Thyroid gland (tissue), 4 donors: ENCODE measurements at regions not wholly inside any gene's neighbourhood (a gene's known extent, or its start where the extent isn't known, plus 50 kb on each side); places are given as distances from the start of the nearest gene placed in this dataset.

Experiments used
- POLR2A ChIP-seq, 2 donors: fragments of 450-650 bp; IDR thresholded peaks; one replicate each; pipeline ENCODE4 v1.6.1; 2017; ENCODE audit warnings: antibody characterized with exemption in 2 of 2, mild to moderate bottlenecking in 2 of 2, moderate library complexity in 1 of 2
- TF ChIP-seq, protein P1 (sequence below), 6 experiments: fragments of 200-600 bp in 3 of 6; fragments of 450-650 bp in 3 of 6; sonication (generic) in 3 of 6; IDR thresholded peaks; one replicate each; pipeline ENCODE4 v1.5.1; 2016 to 2019; ENCODE audit warnings: antibody characterized with exemption in 6 of 6, mild to moderate bottlenecking in 2 of 6, inconsistent platforms in 1 of 6, moderate library complexity in 1 of 6

DNA sequence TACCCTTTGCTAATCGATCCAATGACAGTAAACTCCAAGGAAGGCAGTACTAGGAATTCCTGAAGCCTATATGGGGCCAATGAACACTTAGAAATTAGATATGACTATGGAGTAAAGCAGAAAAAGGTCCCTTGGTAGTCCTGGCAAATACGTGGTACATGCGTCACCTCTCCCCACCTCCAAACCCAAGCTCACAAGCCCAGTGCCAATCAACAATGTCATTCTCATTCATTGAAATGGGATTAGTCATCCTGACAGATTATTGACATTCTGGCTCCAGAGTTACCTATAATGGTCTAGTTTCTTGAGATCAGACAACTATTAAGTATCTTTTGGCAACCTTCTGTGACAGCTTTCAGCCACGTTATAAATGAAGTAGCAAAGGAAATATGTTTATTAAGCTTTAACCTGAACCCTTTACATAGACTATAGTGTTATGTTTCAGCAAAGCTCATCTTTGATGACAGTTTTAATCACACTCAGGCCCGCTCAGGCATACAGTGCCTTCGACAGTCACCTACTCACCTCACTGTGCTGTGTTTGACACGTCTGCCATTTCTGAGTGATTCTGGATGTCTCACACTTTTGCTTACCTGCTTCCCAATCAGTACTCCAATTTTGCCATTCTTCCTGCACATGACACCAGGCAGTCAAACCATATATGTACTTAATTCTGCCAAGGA, 69.6 kb upstream of the ADO start:
- TF ChIP-seq, protein P1, sequence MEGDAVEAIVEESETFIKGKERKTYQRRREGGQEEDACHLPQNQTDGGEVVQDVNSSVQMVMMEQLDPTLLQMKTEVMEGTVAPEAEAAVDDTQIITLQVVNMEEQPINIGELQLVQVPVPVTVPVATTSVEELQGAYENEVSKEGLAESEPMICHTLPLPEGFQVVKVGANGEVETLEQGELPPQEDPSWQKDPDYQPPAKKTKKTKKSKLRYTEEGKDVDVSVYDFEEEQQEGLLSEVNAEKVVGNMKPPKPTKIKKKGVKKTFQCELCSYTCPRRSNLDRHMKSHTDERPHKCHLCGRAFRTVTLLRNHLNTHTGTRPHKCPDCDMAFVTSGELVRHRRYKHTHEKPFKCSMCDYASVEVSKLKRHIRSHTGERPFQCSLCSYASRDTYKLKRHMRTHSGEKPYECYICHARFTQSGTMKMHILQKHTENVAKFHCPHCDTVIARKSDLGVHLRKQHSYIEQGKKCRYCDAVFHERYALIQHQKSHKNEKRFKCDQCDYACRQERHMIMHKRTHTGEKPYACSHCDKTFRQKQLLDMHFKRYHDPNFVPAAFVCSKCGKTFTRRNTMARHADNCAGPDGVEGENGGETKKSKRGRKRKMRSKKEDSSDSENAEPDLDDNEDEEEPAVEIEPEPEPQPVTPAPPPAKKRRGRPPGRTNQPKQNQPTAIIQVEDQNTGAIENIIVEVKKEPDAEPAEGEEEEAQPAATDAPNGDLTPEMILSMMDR (IDR thresholded peaks at IDR 0.05) = no peak
- TF ChIP-seq POLR2A (IDR thresholded peaks at IDR 0.05) = no peak
